Stimulated activated CD8-positive, alpha-beta memory T cell treated with anti-CD3 and anti-CD28 coated beads, Interleukin-2, amount 100 ng/mL, for 1 hour (primary cell): ENCODE measurements at regions not wholly inside any gene's neighbourhood (a gene's known extent, or its start where the extent isn't known, plus 50 kb on each side); places are given as distances from the start of the nearest gene placed in this dataset.

ENCODE experiments used
- DNase-seq, 2 donors: peaks; one replicate each; pipeline ENCODE4 v3.0.0-alpha.2; 2020; ENCODE audit warnings: low read depth in 2 of 2

- DNase-seq = no peak
These were observed 147.8 kb upstream of the KLHL29 start for GRCh38 chr2:23237147-23237546.

- DNase-seq = no peak
These were observed 146.8 kb upstream of the KLHL29 start for GRCh38 chr2:23238011-23238657.

GRCh38 chr2:23239374-23239773 is 145.6 kb upstream of the KLHL29 start:
- no peak for DNase-seq

- no peak for DNase-seq
These were observed 143.9 kb upstream of the KLHL29 start for GRCh38 chr2:23241121-23241520.

- no peak for DNase-seq
These were observed 143.3 kb upstream of the KLHL29 start for GRCh38 chr2:23241611-23242245.

GRCh38 chr2:23243073-23243659 is 141.8 kb upstream of the KLHL29 start:
- no peak for DNase-seq

GRCh38 chr2:23244617-23245016 is 140.4 kb upstream of the KLHL29 start:
- DNase-seq = no peak

GRCh38 chr2:23246992-23247683 is 137.8 kb upstream of the KLHL29 start:
- no peak for DNase-seq

GRCh38 chr2:23248667-23249066 is 136.3 kb upstream of the KLHL29 start:
- DNase-seq = no peak

GRCh38 chr2:23249348-23249747 is 135.6 kb upstream of the KLHL29 start:
- DNase-seq = no peak

GRCh38 chr2:23250371-23250770 is 134.6 kb upstream of the KLHL29 start:
- no peak for DNase-seq

- DNase-seq = no peak
These were observed 128.3 kb upstream of the KLHL29 start for GRCh38 chr2:23256643-23257042.

- no peak for DNase-seq
These were observed 124.4 kb upstream of the KLHL29 start for GRCh38 chr2:23260621-23261020.

GRCh38 chr2:23268467-23269263 is 116.3 kb upstream of the KLHL29 start:
- DNase-seq = no peak

- no peak for DNase-seq
These were observed 115.2 kb upstream of the KLHL29 start for GRCh38 chr2:23269747-23270146.

- no peak for DNase-seq
These were observed 114.2 kb upstream of the KLHL29 start for GRCh38 chr2:23270810-23271209.

- DNase-seq = no peak
These were observed 113.7 kb upstream of the KLHL29 start for GRCh38 chr2:23271230-23271629.

- DNase-seq = no peak
These were observed 111.2 kb upstream of the KLHL29 start for GRCh38 chr2:23273786-23274185.

- no peak for DNase-seq
These were observed 104.6 kb upstream of the KLHL29 start for GRCh38 chr2:23280401-23280800.

- no peak for DNase-seq
These were observed 101.3 kb upstream of the KLHL29 start for GRCh38 chr2:23283653-23284052.

- no peak for DNase-seq
These were observed 99.7 kb upstream of the KLHL29 start for GRCh38 chr2:23285091-23285800.
